HFFc6 (cell line): ENCODE measurements at regions not wholly inside any gene's neighbourhood (a gene's known extent, or its start where the extent isn't known, plus 50 kb on each side); places are given as distances from the start of the nearest gene placed in this dataset.
"Not testable (repeated sequence)": the region's sequence is repeated elsewhere in the genome, so short reads cannot be mapped to it uniquely, and the experiment has no call there.

Experiments used
- DNase-seq: peaks from one replicate; pipeline ENCODE4 v3.0.0-alpha.2; 2018
- H3K27ac Mint-ChIP-seq: 2 replicates; pipeline ENCODE4 v1.8.0; 2020; ENCODE audit warnings: mild to moderate bottlenecking, mixed read lengths
- H3K27me3 Mint-ChIP-seq: 2 replicates; pipeline ENCODE4 v1.8.0; 2021; ENCODE audit warnings: mild to moderate bottlenecking, moderate library complexity, mixed read lengths; ENCODE audit not compliant: insufficient read depth
- H3K36me3 Mint-ChIP-seq: 2 replicates; pipeline ENCODE4 v1.8.0; 2021; ENCODE audit warnings: low read depth, mixed read lengths
- H3K4me1 Mint-ChIP-seq: 2 replicates; pipeline ENCODE4 v1.8.0; 2020; ENCODE audit warnings: low read depth, mixed read lengths
- H3K4me3 Mint-ChIP-seq: 2 replicates; pipeline ENCODE4 v1.8.0; 2020; ENCODE audit warnings: mild to moderate bottlenecking, moderate library complexity, mixed read lengths
- H3K9me3 Mint-ChIP-seq: 2 replicates; pipeline ENCODE4 v1.8.0; 2020; ENCODE audit warnings: mild to moderate bottlenecking, mixed read lengths
- TF ChIP-seq, protein P1 (sequence below): fragments of 200-600 bp; sonication (generic); IDR thresholded peaks from 2 replicates; pipeline ENCODE4 v1.5.0; 2021; ENCODE audit warnings: antibody characterized with exemption, mild to moderate bottlenecking

DNA sequence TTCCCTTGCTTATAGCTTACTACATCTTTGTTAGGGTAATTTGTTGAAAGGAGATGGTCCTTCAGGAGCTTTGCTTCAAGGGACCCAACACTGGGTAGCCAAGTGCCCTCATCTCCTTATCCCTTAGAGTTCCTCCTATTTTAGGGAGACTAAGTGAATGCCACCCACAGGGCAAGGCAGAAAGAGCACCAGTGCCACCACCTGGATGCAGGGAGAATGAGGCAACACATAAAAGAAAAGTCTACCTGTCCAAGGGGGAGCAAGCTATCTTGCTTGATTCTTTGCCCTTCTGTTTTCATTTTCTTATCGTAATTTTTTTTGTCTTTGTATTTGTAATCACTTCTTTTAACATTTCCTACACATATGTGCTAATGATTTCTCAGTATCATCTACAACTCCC, 205.5 kb downstream of the NPR3 start:
- no peaks in the 10 kb centered on the region for H3K9me3 Mint-ChIP-seq
- peak; percentile 32 for DNase-seq
- peaks cover 9% of the 10 kb centered on the region; the same call in 1 of the 2 replicates for H3K4me1 Mint-ChIP-seq
- no peak overlapping the region for H3K27ac Mint-ChIP-seq
- H3K27me3 Mint-ChIP-seq = no peaks in the 10 kb centered on the region
- peaks cover 7% of the 10 kb centered on the region for H3K36me3 Mint-ChIP-seq
- no peak overlapping the region for H3K4me3 Mint-ChIP-seq
- TF ChIP-seq, protein P1, sequence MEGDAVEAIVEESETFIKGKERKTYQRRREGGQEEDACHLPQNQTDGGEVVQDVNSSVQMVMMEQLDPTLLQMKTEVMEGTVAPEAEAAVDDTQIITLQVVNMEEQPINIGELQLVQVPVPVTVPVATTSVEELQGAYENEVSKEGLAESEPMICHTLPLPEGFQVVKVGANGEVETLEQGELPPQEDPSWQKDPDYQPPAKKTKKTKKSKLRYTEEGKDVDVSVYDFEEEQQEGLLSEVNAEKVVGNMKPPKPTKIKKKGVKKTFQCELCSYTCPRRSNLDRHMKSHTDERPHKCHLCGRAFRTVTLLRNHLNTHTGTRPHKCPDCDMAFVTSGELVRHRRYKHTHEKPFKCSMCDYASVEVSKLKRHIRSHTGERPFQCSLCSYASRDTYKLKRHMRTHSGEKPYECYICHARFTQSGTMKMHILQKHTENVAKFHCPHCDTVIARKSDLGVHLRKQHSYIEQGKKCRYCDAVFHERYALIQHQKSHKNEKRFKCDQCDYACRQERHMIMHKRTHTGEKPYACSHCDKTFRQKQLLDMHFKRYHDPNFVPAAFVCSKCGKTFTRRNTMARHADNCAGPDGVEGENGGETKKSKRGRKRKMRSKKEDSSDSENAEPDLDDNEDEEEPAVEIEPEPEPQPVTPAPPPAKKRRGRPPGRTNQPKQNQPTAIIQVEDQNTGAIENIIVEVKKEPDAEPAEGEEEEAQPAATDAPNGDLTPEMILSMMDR = peak; percentile 85

DNA sequence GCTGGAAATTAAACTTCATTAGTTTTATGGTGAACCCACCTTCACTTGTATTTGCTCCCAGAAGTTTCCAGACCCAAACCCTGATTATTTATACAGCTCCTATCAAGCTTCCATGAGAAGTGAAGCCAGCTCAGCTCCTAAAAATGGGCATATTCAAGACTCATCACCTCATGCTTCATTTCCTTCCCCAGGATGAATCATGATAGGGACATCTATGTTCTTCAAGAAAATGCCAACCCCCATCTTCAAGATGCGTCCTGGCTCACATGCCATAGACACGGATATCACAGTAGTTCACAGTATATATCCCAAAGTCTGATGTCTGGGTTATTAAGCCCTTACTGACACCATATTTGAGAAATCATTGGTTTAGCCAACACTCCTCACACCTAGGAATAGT, 217.6 kb downstream of the NPR3 start:
- no peak overlapping the region for H3K4me3 Mint-ChIP-seq
- peaks cover 11% of the 10 kb centered on the region for H3K4me1 Mint-ChIP-seq
- H3K36me3 Mint-ChIP-seq = peaks cover 6% of the 10 kb centered on the region; the same call in 1 of the 2 replicates
- no peaks in the 10 kb centered on the region for H3K9me3 Mint-ChIP-seq
- H3K27me3 Mint-ChIP-seq = no peaks in the 10 kb centered on the region
- TF ChIP-seq, protein P1 = no peak
- peak; percentile 39 for DNase-seq
- peak overlapping the region; percentile 61 for H3K27ac Mint-ChIP-seq

DNA sequence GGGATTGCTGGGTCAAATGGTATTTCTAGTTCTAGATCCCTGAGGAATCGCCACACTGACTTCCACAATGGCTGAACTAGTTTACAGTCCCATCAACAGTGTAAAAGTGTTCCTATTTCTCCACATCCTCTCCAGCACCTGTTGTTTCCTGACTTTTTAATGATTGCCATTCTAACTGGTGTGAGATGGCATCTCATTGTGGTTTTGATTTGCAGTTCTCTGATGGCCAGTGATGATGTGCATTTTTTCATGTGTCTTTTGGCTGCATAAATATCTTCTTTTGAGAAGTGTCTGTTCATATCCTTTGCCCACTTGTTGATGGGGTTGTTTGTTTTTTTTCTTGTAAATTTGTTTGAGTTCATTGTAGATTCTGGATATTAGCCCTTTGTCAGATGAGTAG, 220.3 kb downstream of the NPR3 start:
- Mint-ChIP-seq H3K4me1 (peaks cover 38% of the 10 kb centered on the region), H3K36me3 (peaks cover 16% of the 10 kb centered on the region)
- not testable (repeated sequence) for H3K27ac Mint-ChIP-seq, H3K4me3 Mint-ChIP-seq, H3K9me3 Mint-ChIP-seq, H3K27me3 Mint-ChIP-seq, DNase-seq

DNA sequence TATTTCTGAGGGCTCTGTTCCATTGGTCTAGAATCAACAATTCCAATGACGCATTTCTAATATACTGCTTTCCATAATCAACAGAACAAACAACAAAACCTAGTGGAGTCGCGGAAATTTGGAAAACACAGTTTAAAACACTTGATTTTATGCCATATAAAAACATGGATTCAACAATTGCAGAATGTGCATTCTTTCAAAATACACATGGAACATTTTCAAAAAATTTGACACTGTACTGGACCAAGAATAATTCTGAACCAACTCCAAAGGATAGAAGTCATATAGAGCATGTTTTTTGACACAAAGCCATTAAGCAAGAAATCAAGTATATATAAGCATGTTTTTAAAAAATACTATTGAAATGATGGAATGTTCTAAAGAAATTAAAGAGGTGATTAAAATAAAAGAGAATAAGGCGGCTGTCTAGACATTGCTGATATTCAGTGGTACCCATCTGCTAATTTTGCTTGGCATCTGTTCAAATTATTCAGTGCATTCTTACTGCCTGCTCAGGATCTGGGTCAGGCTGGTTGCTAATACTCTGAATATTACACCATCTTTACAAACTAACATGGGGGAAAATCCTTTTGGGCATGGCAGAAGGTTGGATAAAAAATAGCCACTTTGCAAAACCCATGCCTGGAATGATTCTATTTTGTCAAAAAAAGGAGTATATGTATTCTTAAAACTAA, 221.3 kb downstream of the NPR3 start:
- no peak overlapping the region for H3K4me3 Mint-ChIP-seq
- DNase-seq = no peak
- H3K4me1 Mint-ChIP-seq = peaks cover 40% of the 10 kb centered on the region
- H3K9me3 Mint-ChIP-seq = no peaks in the 10 kb centered on the region
- H3K27ac Mint-ChIP-seq = no peak overlapping the region
- TF ChIP-seq, protein P1 = no peak
- no peaks in the 10 kb centered on the region for H3K27me3 Mint-ChIP-seq
- peaks cover 17% of the 10 kb centered on the region for H3K36me3 Mint-ChIP-seq

DNA sequence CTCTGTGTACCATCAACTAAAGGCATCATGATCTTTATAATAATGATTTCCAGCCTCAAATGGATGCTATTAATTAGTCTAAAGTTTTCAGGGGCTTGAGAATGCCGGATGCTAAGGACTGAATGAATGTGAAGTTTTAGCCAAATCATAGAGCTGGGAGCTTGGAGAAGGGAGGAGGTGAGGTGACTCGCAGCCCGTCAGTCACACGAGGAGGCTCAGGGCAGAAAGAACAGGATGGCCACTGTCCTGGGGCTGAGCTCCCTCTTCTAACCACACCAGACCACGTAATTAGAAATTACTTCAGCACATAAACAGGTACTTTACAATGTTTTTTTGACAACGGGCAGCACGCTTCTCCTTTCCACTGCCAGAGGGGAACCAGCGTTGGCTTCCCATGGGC, 222.6 kb downstream of the NPR3 start:
- no peaks in the 10 kb centered on the region for H3K27me3 Mint-ChIP-seq
- DNase-seq = no peak
- H3K36me3 Mint-ChIP-seq = peaks cover 11% of the 10 kb centered on the region
- no peak overlapping the region for H3K27ac Mint-ChIP-seq
- H3K4me1 Mint-ChIP-seq = peaks cover 40% of the 10 kb centered on the region
- TF ChIP-seq, protein P1 = no peak
- H3K4me3 Mint-ChIP-seq = no peak overlapping the region
- no peaks in the 10 kb centered on the region for H3K9me3 Mint-ChIP-seq

DNA sequence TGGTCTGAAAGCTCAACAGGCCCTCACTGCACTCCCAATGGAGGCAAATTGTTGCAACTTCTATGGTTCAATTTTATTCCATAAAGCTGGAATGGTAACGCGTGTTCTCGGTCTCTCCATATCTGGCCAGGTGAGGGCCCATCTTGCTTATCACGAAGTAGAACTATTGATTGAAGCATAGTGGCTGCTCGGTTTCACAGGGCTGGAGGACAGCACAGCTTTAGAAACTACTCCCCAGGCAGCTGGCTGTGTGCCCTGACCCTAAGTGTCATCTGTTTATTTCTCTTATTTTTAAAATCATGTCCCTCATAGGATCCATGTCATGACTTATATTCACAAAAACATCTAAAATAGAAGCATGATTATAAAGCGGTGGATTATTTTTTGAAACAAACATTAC, 223.4 kb downstream of the NPR3 start:
- Mint-ChIP-seq H3K4me3 (no peak overlapping the region), H3K36me3 (peaks cover 11% of the 10 kb centered on the region), H3K9me3 (no peaks in the 10 kb centered on the region), H3K27ac (0 out of 2 replicates have a peak overlapping the region, but pooled peaks have one; percentile 12), H3K4me1 (peaks cover 40% of the 10 kb centered on the region), H3K27me3 (no peaks in the 10 kb centered on the region)
- TF ChIP-seq, protein P1 = no peak
- no peak for DNase-seq
